K562 (cell line): ENCODE measurements at regions not wholly inside any gene's neighbourhood (a gene's known extent, or its start where the extent isn't known, plus 50 kb on each side); places are given as distances from the start of the nearest gene placed in this dataset.

Experiments used
- ATAC-seq: fragments of 200-7000 bp; cut with Tn5 transposase; 3 replicates; pipeline ENCODE4 v1.9.1; 2020; ENCODE audit warnings: moderate library complexity
- BruUV-seq: library from RNA; stranded (reverse); fragments of 400-500 nt; replicated peaks from 2 replicates; lab custom pipeline; 2021; lab: Mats Ljungman, UMichigan
- CTCF ChIA-PET: fragments of 300-600 bp; formaldehyde crosslinking; extraction: SDS; loops from one replicate; lab custom pipeline; 2021; ENCODE audit warnings: low intra/inter-chr PET ratio; lab: Yijun Ruan, JAX
- POLR2A ChIA-PET: fragments of 300-600, 350-650 bp; sonication (Branson Sonifier 250); formaldehyde crosslinking; extraction: SDS; loops from one replicate; lab custom pipeline; 2021; ENCODE audit warnings: antibody characterized with exemption, inconsistent platforms; lab: Yijun Ruan, JAX
- DNase-seq, 4 experiments: peaks; one replicate each; pipeline versions ENCODE4 v3.0.0 to v3.0.0-alpha.2; 2011 to 2018; ENCODE audit warnings: low spot score in 3 of 4, mixed read lengths in 3 of 4; ENCODE audit errors: extremely low read depth in 1 of 4
- FAIRE-seq: peaks from 2 replicates; lab custom pipeline; 2011; peaks lifted over from hg19 to GRCh38; lab: Jason Lieb, UNC
- H2AFZ ChIP-seq: 2 replicates; pipeline ENCODE4 v1.6.0; 2011; ENCODE audit warnings: low read depth, low read length, control low read depth, inconsistent platforms
- H3K27ac ChIP-seq: fragments of 200-600 bp; 3 replicates; pipeline ENCODE4 v1.8.0; 2011; ENCODE audit warnings: low read depth, mild to moderate bottlenecking, control low read depth, inconsistent platforms, low read length, moderate library complexity, mixed read lengths; ENCODE audit errors: extremely low read depth
- H3K27me3 ChIP-seq, 2 experiments: fragments of 300-600 bp in 1 of 2; 2 replicates in 1 of 2; 3 replicates in 1 of 2; pipeline versions ENCODE4 v1.6.0 to v1.8.0; 2011; ENCODE audit warnings: inconsistent platforms in 2 of 2, low read length in 2 of 2, mild to moderate bottlenecking in 1 of 2, mixed read lengths in 1 of 2, moderate library complexity in 1 of 2; ENCODE audit not compliant: control insufficient read depth in 2 of 2, insufficient read depth in 2 of 2
- H3K36me3 ChIP-seq: fragments of 300-600 bp; 3 replicates; pipeline ENCODE4 v1.8.0; 2011; ENCODE audit warnings: mild to moderate bottlenecking, low read length, inconsistent platforms; ENCODE audit not compliant: control insufficient read depth, insufficient read depth
- H3K4me1 ChIP-seq, 2 experiments: fragments of 200-600 bp in 1 of 2; replicated peaks in 1 of 2; 2 replicates in 1 of 2; 3 replicates in 1 of 2; pipeline versions ENCODE4 v1.5.1 to v1.8.0; 2011; ENCODE audit warnings: inconsistent platforms in 2 of 2, low read length in 2 of 2, mild to moderate bottlenecking in 1 of 2, mixed read lengths in 1 of 2, moderate library complexity in 1 of 2; ENCODE audit not compliant: control insufficient read depth in 2 of 2, insufficient read depth in 2 of 2
- H3K4me2 ChIP-seq: 2 replicates; pipeline ENCODE4 v1.6.1; 2011; ENCODE audit warnings: low read length, control low read depth, inconsistent platforms, mixed read lengths; ENCODE audit not compliant: insufficient read depth
- H3K4me3 ChIP-seq: fragments of 200-600 bp; sonication (generic), shearing (Covaris generic); 2 replicates; pipeline ENCODE4 v1.5.1; 2016; ENCODE audit warnings: control low read depth, inconsistent platforms
- H3K79me2 ChIP-seq: fragments of 200-600 bp; 3 replicates; pipeline ENCODE4 v1.8.0; 2011; ENCODE audit warnings: low read length, inconsistent platforms; ENCODE audit not compliant: control insufficient read depth, insufficient read depth
- H3K9ac ChIP-seq, 2 experiments: 2 replicates each; pipeline versions ENCODE4 v1.6.0 to v1.6.1; 2011; ENCODE audit warnings: low read depth in 2 of 2, low read length in 2 of 2, control low read depth in 1 of 2, inconsistent platforms in 1 of 2, mild to moderate bottlenecking in 1 of 2, mixed read lengths in 1 of 2; ENCODE audit not compliant: insufficient read depth in 1 of 2
- H3K9me1 ChIP-seq: one replicate; pipeline ENCODE4 v1.6.0; 2011; ENCODE audit warnings: inconsistent platforms, mild to moderate bottlenecking, low read length, moderate library complexity; ENCODE audit not compliant: control insufficient read depth, insufficient read depth
- H3K9me3 ChIP-seq: replicated peaks from 2 replicates; pipeline ENCODE4 v1.5.1; 2011; ENCODE audit warnings: low read depth, low read length, inconsistent platforms; ENCODE audit not compliant: control insufficient read depth, insufficient read depth
- H4K20me1 ChIP-seq: replicated peaks from 2 replicates; pipeline ENCODE4 v1.6.1; 2011; ENCODE audit warnings: low read length, inconsistent platforms, mixed read lengths; ENCODE audit not compliant: control insufficient read depth, insufficient read depth
- ETS1 ChIP-seq: conservative IDR thresholded peaks from 2 replicates; pipeline ENCODE4 v1.6.1; 2011; ENCODE audit warnings: low read depth, mild to moderate bottlenecking, low read length; ENCODE audit not compliant: control insufficient read depth
- FIP1L1 ChIP-seq: fragments of 200-400 bp; formaldehyde crosslinking; IDR thresholded peaks from 2 replicates; pipeline ENCODE4 v1.6.1; 2018; ENCODE audit warnings: mild to moderate bottlenecking, low read depth, low read length; ENCODE audit not compliant: poor library complexity, severe bottlenecking
- GATAD2B ChIP-seq: fragments of 450-650 bp; IDR thresholded peaks from 2 replicates; pipeline ENCODE4 v1.6.1; 2017; ENCODE audit warnings: mild to moderate bottlenecking, borderline replicate concordance
- HBP1 ChIP-seq: fragments of 450-650 bp; formaldehyde crosslinking; IDR thresholded peaks from 2 replicates; pipeline ENCODE4 v1.4.0; 2022; ENCODE audit warnings: missing genetic modification characterization
- HDAC1 ChIP-seq, 2 experiments: fragments of 450-650 bp; IDR thresholded peaks; 2 replicates each; pipeline ENCODE4 v1.6.1; 2016 to 2017; ENCODE audit warnings: inconsistent platforms in 1 of 2, mild to moderate bottlenecking in 1 of 2, moderate library complexity in 1 of 2
- MEF2D ChIP-seq: conservative IDR thresholded peaks from 2 replicates; pipeline ENCODE4 v1.6.1; 2016; ENCODE audit warnings: low read depth, missing genetic modification characterization, missing compliant biosample characterization
- NFRKB ChIP-seq: fragments of 450-650 bp; IDR thresholded peaks from 2 replicates; pipeline ENCODE4 v1.6.1; 2016; ENCODE audit warnings: low read depth
- POLR2AphosphoS2 ChIP-seq: IDR thresholded peaks from 2 replicates; pipeline ENCODE4 v1.6.1; 2012; ENCODE audit warnings: low read length, improper control_type of control experiment
- PTRF ChIP-seq: fragments of 450-650 bp; IDR thresholded peaks from 2 replicates; pipeline ENCODE4 v1.6.1; 2016; ENCODE audit warnings: mild to moderate bottlenecking, missing genetic modification characterization, missing compliant biosample characterization
- TBL1XR1 ChIP-seq, 2 experiments: IDR thresholded peaks; 2 replicates each; pipeline ENCODE4 v1.6.1; 2012; ENCODE audit warnings: improper control_type of control experiment in 2 of 2, low read length in 2 of 2, mild to moderate bottlenecking in 1 of 2
- TBP ChIP-seq: optimal IDR thresholded peaks from 2 replicates; pipeline ENCODE3; 2011; ENCODE audit warnings: low read depth, low read length, improper control_type of control experiment
- TCF15 ChIP-seq: fragments of 250-450 bp; sonication (Bioruptor Pico); IDR thresholded peaks from 2 replicates; pipeline ENCODE4 v1.8.0; 2022; ENCODE audit warnings: moderate library complexity, mild to moderate bottlenecking, inconsistent platforms
- TRIM24 ChIP-seq, 2 experiments: fragments of 450-650 bp; IDR thresholded peaks; 2 replicates each; pipeline ENCODE4 v1.6.1; 2016
- ZC3H4 ChIP-seq: sonication (generic); formaldehyde crosslinking; IDR thresholded peaks from 2 replicates; pipeline ENCODE4 v1.9.0; 2021; ENCODE audit warnings: missing genetic modification reagents, borderline replicate concordance
- ZNF311 ChIP-seq: fragments of 250-450 bp; sonication (Bioruptor Pico); IDR thresholded peaks from 2 replicates; pipeline ENCODE4 v1.4.0; 2020; ENCODE audit warnings: mild to moderate bottlenecking, moderate library complexity
- ZNF354B ChIP-seq: fragments of 250-450 bp; sonication (Bioruptor Pico); IDR thresholded peaks from 2 replicates; pipeline ENCODE4 v1.4.0; 2020
- WGBS: fragments of 100-300 bp; shearing (Covaris generic); methylation state at CpG from one replicate; pipeline ENCODE4 v1.1.6; 2016; ENCODE audit warnings: low coverage, mixed read lengths; ENCODE audit not compliant: insufficient coverage; ENCODE audit errors: missing lambda C conversion rate; 5-methylcytosine and 5-hydroxymethylcytosine counted together
- in situ Hi-C: fragments of 300-500 bp; cut with MboI; formaldehyde crosslinking; loops from 4 replicates; pipeline ENCODE4 v1.15.0; 2018; ENCODE audit warnings: inconsistent platforms, mixed read lengths
- intact Hi-C: fragments of 100-400 bp; cut with micrococcal nuclease; formaldehyde crosslinking; loops from 2 replicates; pipeline ENCODE4 v1.14.2; 2022
- TF ChIP-seq, protein P1 (sequence below): fragments of 450-650 bp; IDR thresholded peaks from 2 replicates; pipeline ENCODE4 v1.6.1; 2016; ENCODE audit warnings: low read depth, mild to moderate bottlenecking, moderate library complexity

DNA sequence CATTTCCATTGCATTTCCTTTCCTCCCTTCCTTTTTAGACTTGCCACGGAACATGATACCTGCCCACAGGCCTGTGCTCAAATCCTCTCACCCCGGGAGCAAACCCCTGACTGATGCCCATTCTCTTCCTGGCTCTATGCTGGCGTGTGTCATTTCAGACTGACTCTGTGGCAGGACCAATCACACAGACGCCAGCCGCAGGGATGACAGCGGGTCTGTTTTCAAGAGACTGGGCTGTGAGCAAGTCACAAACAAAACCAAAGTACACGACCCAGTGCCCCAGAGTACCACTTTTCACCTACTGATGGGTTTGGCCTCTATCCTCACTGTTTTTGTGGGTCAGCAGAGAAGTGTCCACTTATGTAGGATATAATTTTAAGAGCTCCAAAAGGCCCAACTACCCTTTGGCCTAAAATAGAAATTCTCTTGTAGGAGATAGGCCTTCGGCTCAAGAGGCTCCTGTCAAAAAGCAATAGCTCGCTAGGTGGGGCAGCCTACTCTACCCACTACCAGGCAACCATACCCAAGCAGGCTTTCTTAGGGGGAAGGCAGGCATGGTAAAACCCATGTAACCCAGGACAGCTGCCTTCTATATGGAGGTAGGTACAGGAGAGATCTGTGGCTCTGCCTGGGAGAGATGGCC, 215.7 kb downstream of the CDC5L start:
- intact Hi-C loops, result no loop called here
- in situ Hi-C loops, result no loop called here
- H3K79me2 ChIP-seq, result no peaks in the 10 kb centered on the region
- H3K4me1 ChIP-seq, result no peaks in the 10 kb centered on the region
- CTCF ChIA-PET, result no interaction called here
- DNase-seq (no peak), ATAC-seq (no peak), FAIRE-seq (no peak)
- no peaks in the 10 kb centered on the region for H4K20me1 ChIP-seq
- no peak overlapping the region for H3K4me3 ChIP-seq
- H3K9ac ChIP-seq, result no peak overlapping the region
- H3K27me3 ChIP-seq, result peaks cover 0 to 24% of the 10 kb centered on the region in 2 experiments; a peak in 3 of 5 replicates
- no peak overlapping the region for H3K4me2 ChIP-seq
- no peaks in the 10 kb centered on the region for H3K9me1 ChIP-seq
- H2AFZ ChIP-seq, result no peak overlapping the region
- WGBS, result 0% methylated on average over 9 of the region's 9 CpGs
- TF ChIP-seq ETS1 (no peak), ZC3H4 (CRISPR knock-in tag) (no peak), MEF2D (tag) (no peak), HBP1 (no peak), FIP1L1 (no peak), NFRKB (no peak), TBP (no peak), GATAD2B (no peak), TBL1XR1 (IDR thresholded peaks at IDR 0.05; ENCODE audit: low read length in 2 of 2) (no peak), ZNF311 (CRISPR knock-in tag) (no peak), ZNF354B (CRISPR knock-in tag) (no peak), TRIM24 (IDR thresholded peaks at IDR 0.05) (no peak), HDAC1 (IDR thresholded peaks at IDR 0.05) (no peak), PTRF (tag) (no peak), TCF15 (no peak), POLR2AphosphoS2 (no peak)
- TF ChIP-seq, protein P1, sequence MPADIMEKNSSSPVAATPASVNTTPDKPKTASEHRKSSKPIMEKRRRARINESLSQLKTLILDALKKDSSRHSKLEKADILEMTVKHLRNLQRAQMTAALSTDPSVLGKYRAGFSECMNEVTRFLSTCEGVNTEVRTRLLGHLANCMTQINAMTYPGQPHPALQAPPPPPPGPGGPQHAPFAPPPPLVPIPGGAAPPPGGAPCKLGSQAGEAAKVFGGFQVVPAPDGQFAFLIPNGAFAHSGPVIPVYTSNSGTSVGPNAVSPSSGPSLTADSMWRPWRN, result no peak
- no peaks in the 10 kb centered on the region for H3K9me3 ChIP-seq
- no TSS peak for BruUV-seq
- no peak overlapping the region for H3K27ac ChIP-seq
- POLR2A ChIA-PET, result interaction anchor here (0.7 kb wide), 1 partner anchor 35 kb away, joined by 3 read pairs; no protein-coding TSS in a partner anchor
- no peaks in the 10 kb centered on the region for H3K36me3 ChIP-seq
